ENCODE measurements at regions not wholly inside any gene's neighbourhood (a gene's known extent, or its start where the extent isn't known, plus 50 kb on each side); places are given as distances from the start of the nearest gene placed in this dataset.

GRCh38 chrX:42955349-42955748 is 177.4 kb upstream of the PPP1R2C start:
- H2BK12ac ChIP-seq (ENCODE audit: low read depth, low read length) = no peak overlapping the region
- H2AFZ ChIP-seq (ENCODE audit: low read length) = no peak overlapping the region
- no peaks in the 10 kb centered on the region for H3K79me2 ChIP-seq (ENCODE audit: control insufficient read depth in 1 of 2, insufficient read depth in 2 of 2, low read length in 2 of 2)
- no peak overlapping the region for H2BK120ac ChIP-seq (replicated peaks; ENCODE audit: low read depth, low read length)
- WGBS, 2 experiments (ENCODE audit: extremely low coverage in 1 of 2, insufficient coverage in 1 of 2, insufficient read length in 1 of 2, insufficient replicate concordance in 2 of 2, low coverage in 1 of 2, low lambda C conversion rate in 2 of 2, missing lambda C conversion rate in 1 of 2) = 91% methylated on average over 2 of the region's 2 CpGs; no CpG with 5 or more reads in 1 of the 2 experiments
- H3K9ac ChIP-seq (replicated peaks in 1 of 4; ENCODE audit: extremely low read depth in 1 of 4, low read depth in 3 of 4, low read length in 3 of 4) = no peak overlapping the region
- POLR2A ChIA-PET (ENCODE audit: partially characterized antibody) = no interaction called here
- H3K27ac ChIP-seq (ENCODE audit: low read depth, low read length) = no peak overlapping the region
- H4K8ac ChIP-seq (ENCODE audit: extremely low read depth, insufficient read depth, low read length) = no peak overlapping the region
- H3K4ac ChIP-seq (replicated peaks; ENCODE audit: insufficient read length, low read depth, low read length) = no peak overlapping the region
- no peak overlapping the region for H2BK5ac ChIP-seq (ENCODE audit: low read depth, low read length)
- H3K36me3 ChIP-seq (ENCODE audit: control insufficient read depth in 2 of 4, insufficient read depth in 4 of 4, low read length in 3 of 4) = no peaks in the 10 kb centered on the region
- H2BK20ac ChIP-seq (ENCODE audit: low read length) = no peak overlapping the region
- no peak overlapping the region for H3K4me2 ChIP-seq (ENCODE audit: insufficient read depth in 1 of 2, low read depth in 2 of 2, low read length in 2 of 2)
- H2AK5ac ChIP-seq (ENCODE audit: low read depth, low read length) = no peak overlapping the region
- H4K20me1 ChIP-seq (replicated peaks in 1 of 2; ENCODE audit: control insufficient read depth in 1 of 2, insufficient read depth in 2 of 2, low read length in 2 of 2) = no peaks in the 10 kb centered on the region
- H3K23ac ChIP-seq (ENCODE audit: insufficient read length) = no peak overlapping the region
- peaks cover 0 to 3% of the 10 kb centered on the region in 2 experiments; a peak in 1 of 4 replicates for H3K9me3 ChIP-seq (ENCODE audit: insufficient read depth in 2 of 2, low read depth in 1 of 2, low read length in 1 of 2)
- FAIRE-seq (no peak), DNase-seq (ENCODE audit: low read depth in 1 of 2, low spot score in 2 of 2) (no peak)
- no peak overlapping the region for H4K91ac ChIP-seq (replicated peaks; ENCODE audit: insufficient read length, low read length)
- H3K27me3 ChIP-seq (replicated peaks in 1 of 4; ENCODE audit: control insufficient read depth in 3 of 4, extremely low read depth in 1 of 4, insufficient read depth in 3 of 4, low read length in 3 of 4) = no peaks in the 10 kb centered on the region
- no peak overlapping the region for H3K4me3 ChIP-seq (ENCODE audit: extremely low read depth in 1 of 4, insufficient read depth in 2 of 4, low read depth in 3 of 4, low read length in 4 of 4)
- H2BK15ac ChIP-seq (ENCODE audit: low read length) = no peak overlapping the region
- no peak overlapping the region for H3K14ac ChIP-seq (ENCODE audit: insufficient read length)
- no peak overlapping the region for H3K56ac ChIP-seq (replicated peaks; ENCODE audit: insufficient read length, low read depth, low read length)
- H3K79me1 ChIP-seq (ENCODE audit: low read depth, low read length) = no peaks in the 10 kb centered on the region
- no peak overlapping the region for H3K18ac ChIP-seq (ENCODE audit: extremely low read depth, low read length)
- no peak overlapping the region for H4K5ac ChIP-seq (ENCODE audit: insufficient read length, low read depth, low read length)
- H3K4me1 ChIP-seq (replicated peaks in 1 of 4; ENCODE audit: control insufficient read depth in 3 of 4, insufficient read depth in 4 of 4, low read length in 3 of 4) = no peaks in the 10 kb centered on the region
- CTCF ChIA-PET (ENCODE audit: partially characterized antibody) = no interaction called here
- H3K23me2 ChIP-seq (ENCODE audit: low read depth, low read length) = no peaks in the 10 kb centered on the region
- TF ChIP-seq SP1 (IDR thresholded peaks at IDR 0.05; ENCODE audit: low read depth, low read length) (no peak), MAX (IDR thresholded peaks at IDR 0.05) (no peak), CTBP2 (IDR thresholded peaks at IDR 0.05; ENCODE audit: borderline replicate concordance, insufficient read depth, insufficient read length, low read length) (no peak), NANOG (IDR thresholded peaks at IDR 0.05; ENCODE audit: insufficient read depth, low read depth, low read length, poor library complexity, severe bottlenecking) (no peak), KDM5A (IDR thresholded peaks at IDR 0.05; ENCODE audit: low read length) (no peak), CBX8 (IDR thresholded peaks at IDR 0.05; ENCODE audit: borderline replicate concordance, low read depth, low read length) (no peak), POU5F1 (IDR thresholded peaks at IDR 0.05; ENCODE audit: low read depth, low read length) (no peak), JUND (IDR thresholded peaks at IDR 0.05; ENCODE audit: low read length) (no peak), KDM4A (IDR thresholded peaks at IDR 0.05; ENCODE audit: low read depth, low read length, severe bottlenecking) (no peak), YY1 (IDR thresholded peaks at IDR 0.05; ENCODE audit: low read depth, low read length) (no peak), E2F6 (IDR thresholded peaks at IDR 0.05) (no peak), PHF8 (conservative IDR thresholded peaks at IDR 0.05; ENCODE audit: low read depth, low read length) (no peak)
